Esophagus squamous epithelium (tissue), 4 donors: ENCODE measurements at regions not wholly inside any gene's neighbourhood (a gene's known extent, or its start where the extent isn't known, plus 50 kb on each side); places are given as distances from the start of the nearest gene placed in this dataset.

ENCODE experiments used
- POLR2A ChIP-seq, 4 donors: fragments of 450-650 bp; IDR thresholded peaks; one replicate each; pipeline ENCODE4 v1.6.1; 2017; ENCODE audit warnings: antibody characterized with exemption in 4 of 4, mild to moderate bottlenecking in 4 of 4, moderate library complexity in 3 of 4
- TF ChIP-seq, protein P1 (sequence below), 6 experiments: fragments of 450-650 bp in 4 of 6; fragments of 200-600 bp in 2 of 6; sonication (generic) in 2 of 6; IDR thresholded peaks; one replicate each; pipeline ENCODE4 v1.5.1; 2016 to 2019; ENCODE audit warnings: antibody characterized with exemption in 6 of 6, mild to moderate bottlenecking in 4 of 6, moderate library complexity in 4 of 6

DNA sequence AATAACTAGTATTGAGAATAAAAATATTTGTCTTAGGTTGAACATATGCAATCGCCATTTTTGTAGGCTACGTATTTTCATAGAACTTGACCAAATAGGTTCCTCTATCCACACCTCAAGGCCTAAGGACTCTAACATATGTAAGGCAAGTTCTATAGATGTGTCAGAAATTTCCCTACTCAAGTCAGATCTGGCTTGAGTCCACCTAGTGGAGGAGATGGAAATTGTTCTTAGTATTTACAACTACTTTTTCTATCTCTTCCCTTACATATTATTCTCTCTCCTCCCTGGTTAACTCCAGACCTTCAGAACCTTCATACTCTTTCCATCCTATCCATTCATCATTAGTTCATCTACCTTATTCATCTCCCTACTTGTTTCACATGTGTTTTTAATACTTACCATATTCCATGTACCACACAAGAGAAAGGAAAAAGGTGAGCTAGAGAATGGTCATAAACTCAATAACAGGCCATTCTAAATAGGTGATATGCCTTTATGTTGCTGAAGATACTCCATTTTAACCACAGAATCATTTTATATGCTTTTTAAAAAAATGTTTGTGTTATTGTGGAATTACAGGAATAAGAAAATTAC, 174.5 kb upstream of the HDAC9 start:
- TF ChIP-seq, protein P1, sequence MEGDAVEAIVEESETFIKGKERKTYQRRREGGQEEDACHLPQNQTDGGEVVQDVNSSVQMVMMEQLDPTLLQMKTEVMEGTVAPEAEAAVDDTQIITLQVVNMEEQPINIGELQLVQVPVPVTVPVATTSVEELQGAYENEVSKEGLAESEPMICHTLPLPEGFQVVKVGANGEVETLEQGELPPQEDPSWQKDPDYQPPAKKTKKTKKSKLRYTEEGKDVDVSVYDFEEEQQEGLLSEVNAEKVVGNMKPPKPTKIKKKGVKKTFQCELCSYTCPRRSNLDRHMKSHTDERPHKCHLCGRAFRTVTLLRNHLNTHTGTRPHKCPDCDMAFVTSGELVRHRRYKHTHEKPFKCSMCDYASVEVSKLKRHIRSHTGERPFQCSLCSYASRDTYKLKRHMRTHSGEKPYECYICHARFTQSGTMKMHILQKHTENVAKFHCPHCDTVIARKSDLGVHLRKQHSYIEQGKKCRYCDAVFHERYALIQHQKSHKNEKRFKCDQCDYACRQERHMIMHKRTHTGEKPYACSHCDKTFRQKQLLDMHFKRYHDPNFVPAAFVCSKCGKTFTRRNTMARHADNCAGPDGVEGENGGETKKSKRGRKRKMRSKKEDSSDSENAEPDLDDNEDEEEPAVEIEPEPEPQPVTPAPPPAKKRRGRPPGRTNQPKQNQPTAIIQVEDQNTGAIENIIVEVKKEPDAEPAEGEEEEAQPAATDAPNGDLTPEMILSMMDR (IDR thresholded peaks at IDR 0.05): peak; percentile 16 to 62 (median 44)
- TF ChIP-seq POLR2A (IDR thresholded peaks at IDR 0.05): no peak
